ENCODE measurements at regions not wholly inside any gene's neighbourhood (a gene's known extent, or its start where the extent isn't known, plus 50 kb on each side); places are given as distances from the start of the nearest gene placed in this dataset.

DNA sequence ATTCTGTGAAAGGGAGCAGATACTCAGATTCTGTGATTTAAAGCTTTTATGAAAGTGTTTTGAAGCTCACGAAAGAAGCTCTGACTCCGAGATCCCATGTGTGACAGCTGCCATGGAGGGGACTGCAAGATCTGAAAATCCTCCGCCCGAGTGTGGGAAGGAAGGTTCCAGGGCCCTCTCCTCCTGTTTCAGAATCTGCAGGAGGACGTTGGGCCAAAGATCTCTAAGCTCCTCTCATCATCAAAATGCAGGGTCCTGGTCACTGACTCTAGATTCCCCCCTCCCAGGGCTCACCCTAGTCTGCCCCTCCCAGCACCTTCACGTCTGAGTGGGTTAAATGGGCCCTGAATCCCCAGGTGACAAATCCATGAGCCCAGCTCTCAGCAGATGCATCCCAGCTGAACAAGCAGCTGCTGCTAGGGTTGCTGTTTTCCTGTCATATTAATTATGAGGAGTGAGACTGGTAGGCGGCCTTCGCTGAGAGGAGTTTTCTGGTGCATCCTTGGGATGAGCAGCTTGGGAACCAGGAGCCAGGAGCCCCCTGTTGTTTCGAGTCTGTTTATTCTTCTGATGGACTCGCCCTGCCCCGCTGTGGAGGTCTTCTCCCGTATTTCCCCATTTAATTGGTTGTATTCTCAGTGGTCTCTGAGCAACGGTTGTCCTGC is 402.0 kb downstream of the MATN1 start:
- TF ChIP-seq, protein P1, sequence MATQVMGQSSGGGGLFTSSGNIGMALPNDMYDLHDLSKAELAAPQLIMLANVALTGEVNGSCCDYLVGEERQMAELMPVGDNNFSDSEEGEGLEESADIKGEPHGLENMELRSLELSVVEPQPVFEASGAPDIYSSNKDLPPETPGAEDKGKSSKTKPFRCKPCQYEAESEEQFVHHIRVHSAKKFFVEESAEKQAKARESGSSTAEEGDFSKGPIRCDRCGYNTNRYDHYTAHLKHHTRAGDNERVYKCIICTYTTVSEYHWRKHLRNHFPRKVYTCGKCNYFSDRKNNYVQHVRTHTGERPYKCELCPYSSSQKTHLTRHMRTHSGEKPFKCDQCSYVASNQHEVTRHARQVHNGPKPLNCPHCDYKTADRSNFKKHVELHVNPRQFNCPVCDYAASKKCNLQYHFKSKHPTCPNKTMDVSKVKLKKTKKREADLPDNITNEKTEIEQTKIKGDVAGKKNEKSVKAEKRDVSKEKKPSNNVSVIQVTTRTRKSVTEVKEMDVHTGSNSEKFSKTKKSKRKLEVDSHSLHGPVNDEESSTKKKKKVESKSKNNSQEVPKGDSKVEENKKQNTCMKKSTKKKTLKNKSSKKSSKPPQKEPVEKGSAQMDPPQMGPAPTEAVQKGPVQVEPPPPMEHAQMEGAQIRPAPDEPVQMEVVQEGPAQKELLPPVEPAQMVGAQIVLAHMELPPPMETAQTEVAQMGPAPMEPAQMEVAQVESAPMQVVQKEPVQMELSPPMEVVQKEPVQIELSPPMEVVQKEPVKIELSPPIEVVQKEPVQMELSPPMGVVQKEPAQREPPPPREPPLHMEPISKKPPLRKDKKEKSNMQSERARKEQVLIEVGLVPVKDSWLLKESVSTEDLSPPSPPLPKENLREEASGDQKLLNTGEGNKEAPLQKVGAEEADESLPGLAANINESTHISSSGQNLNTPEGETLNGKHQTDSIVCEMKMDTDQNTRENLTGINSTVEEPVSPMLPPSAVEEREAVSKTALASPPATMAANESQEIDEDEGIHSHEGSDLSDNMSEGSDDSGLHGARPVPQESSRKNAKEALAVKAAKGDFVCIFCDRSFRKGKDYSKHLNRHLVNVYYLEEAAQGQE (IDR thresholded peaks at IDR 0.05): no peak
- TF ChIP-seq HOXB5 (CRISPR knock-in tag; IDR thresholded peaks at IDR 0.05): no peak
- TF ChIP-seq, protein P2, sequence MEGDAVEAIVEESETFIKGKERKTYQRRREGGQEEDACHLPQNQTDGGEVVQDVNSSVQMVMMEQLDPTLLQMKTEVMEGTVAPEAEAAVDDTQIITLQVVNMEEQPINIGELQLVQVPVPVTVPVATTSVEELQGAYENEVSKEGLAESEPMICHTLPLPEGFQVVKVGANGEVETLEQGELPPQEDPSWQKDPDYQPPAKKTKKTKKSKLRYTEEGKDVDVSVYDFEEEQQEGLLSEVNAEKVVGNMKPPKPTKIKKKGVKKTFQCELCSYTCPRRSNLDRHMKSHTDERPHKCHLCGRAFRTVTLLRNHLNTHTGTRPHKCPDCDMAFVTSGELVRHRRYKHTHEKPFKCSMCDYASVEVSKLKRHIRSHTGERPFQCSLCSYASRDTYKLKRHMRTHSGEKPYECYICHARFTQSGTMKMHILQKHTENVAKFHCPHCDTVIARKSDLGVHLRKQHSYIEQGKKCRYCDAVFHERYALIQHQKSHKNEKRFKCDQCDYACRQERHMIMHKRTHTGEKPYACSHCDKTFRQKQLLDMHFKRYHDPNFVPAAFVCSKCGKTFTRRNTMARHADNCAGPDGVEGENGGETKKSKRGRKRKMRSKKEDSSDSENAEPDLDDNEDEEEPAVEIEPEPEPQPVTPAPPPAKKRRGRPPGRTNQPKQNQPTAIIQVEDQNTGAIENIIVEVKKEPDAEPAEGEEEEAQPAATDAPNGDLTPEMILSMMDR (IDR thresholded peaks at IDR 0.05): no peak
- TF ChIP-seq POLR2A (IDR thresholded peaks at IDR 0.05; ENCODE audit: low read length): no peak
- no peak for TF ChIP-seq SMC3 (IDR thresholded peaks at IDR 0.05)
- no peak for TF ChIP-seq KDM1A (IDR thresholded peaks at IDR 0.05; ENCODE audit: low read depth)
- TF ChIP-seq CEBPB (IDR thresholded peaks at IDR 0.05): no peak
- TF ChIP-seq ZC3H11A (IDR thresholded peaks at IDR 0.05): no peak
- no peak for TF ChIP-seq BHLHE40 (IDR thresholded peaks at IDR 0.05; ENCODE audit: low read depth, low read length)
- TF ChIP-seq, protein P3, sequence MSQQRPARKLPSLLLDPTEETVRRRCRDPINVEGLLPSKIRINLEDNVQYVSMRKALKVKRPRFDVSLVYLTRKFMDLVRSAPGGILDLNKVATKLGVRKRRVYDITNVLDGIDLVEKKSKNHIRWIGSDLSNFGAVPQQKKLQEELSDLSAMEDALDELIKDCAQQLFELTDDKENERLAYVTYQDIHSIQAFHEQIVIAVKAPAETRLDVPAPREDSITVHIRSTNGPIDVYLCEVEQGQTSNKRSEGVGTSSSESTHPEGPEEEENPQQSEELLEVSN (IDR thresholded peaks at IDR 0.05; ENCODE audit: borderline replicate concordance, low read depth): no peak
- no peak for TF ChIP-seq RNF2 (IDR thresholded peaks at IDR 0.05; ENCODE audit: borderline replicate concordance, low read depth)
- no peak for TF ChIP-seq JUN (IDR thresholded peaks at IDR 0.05)
- TF ChIP-seq, protein P4, sequence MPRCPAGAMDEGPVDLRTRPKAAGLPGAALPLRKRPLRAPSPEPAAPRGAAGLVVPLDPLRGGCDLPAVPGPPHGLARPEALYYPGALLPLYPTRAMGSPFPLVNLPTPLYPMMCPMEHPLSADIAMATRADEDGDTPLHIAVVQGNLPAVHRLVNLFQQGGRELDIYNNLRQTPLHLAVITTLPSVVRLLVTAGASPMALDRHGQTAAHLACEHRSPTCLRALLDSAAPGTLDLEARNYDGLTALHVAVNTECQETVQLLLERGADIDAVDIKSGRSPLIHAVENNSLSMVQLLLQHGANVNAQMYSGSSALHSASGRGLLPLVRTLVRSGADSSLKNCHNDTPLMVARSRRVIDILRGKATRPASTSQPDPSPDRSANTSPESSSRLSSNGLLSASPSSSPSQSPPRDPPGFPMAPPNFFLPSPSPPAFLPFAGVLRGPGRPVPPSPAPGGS (IDR thresholded peaks at IDR 0.05): no peak
